Karpas-422 (cell line): ENCODE measurements at regions not wholly inside any gene's neighbourhood (a gene's known extent, or its start where the extent isn't known, plus 50 kb on each side); places are given as distances from the start of the nearest gene placed in this dataset.

Experiments used
- DNase-seq: peaks from one replicate; pipeline ENCODE4 v3.0.0-alpha.2; 2015
- H2AFZ ChIP-seq: fragments of 200-600 bp; sonication (generic); 2 replicates; pipeline ENCODE4 v1.6.1; 2014; ENCODE audit warnings: antibody characterized with exemption, low read length, mixed read lengths
- H3K27ac ChIP-seq: fragments of 200-600 bp; sonication (generic); 2 replicates; pipeline ENCODE4 v1.5.1; 2014; ENCODE audit warnings: mild to moderate bottlenecking, low read length, moderate library complexity
- H3K27me3 ChIP-seq: fragments of 200-600 bp; sonication (generic); 2 replicates; pipeline ENCODE4 v1.6.1; 2014; ENCODE audit warnings: low read length, mixed read lengths
- H3K36me3 ChIP-seq: fragments of 200-600 bp; sonication (generic); 2 replicates; pipeline ENCODE4 v1.6.1; 2014; ENCODE audit warnings: low read length, mixed read lengths; ENCODE audit not compliant: insufficient read depth
- H3K4me1 ChIP-seq: fragments of 200-600 bp; sonication (generic); 2 replicates; pipeline ENCODE4 v1.6.1; 2014; ENCODE audit warnings: mild to moderate bottlenecking, low read length, mixed read lengths
- H3K4me2 ChIP-seq: fragments of 200-600 bp; sonication (generic); 2 replicates; pipeline ENCODE4 v1.6.1; 2014; ENCODE audit warnings: low read length, low read depth, mild to moderate bottlenecking; ENCODE audit not compliant: poor library complexity, severe bottlenecking
- H3K4me3 ChIP-seq: fragments of 200-600 bp; sonication (generic); 2 replicates; pipeline ENCODE4 v1.5.1; 2014; ENCODE audit warnings: mild to moderate bottlenecking, antibody characterized with exemption, low read length, mixed read lengths
- H3K79me2 ChIP-seq: fragments of 200-600 bp; sonication (generic); 2 replicates; pipeline ENCODE4 v1.6.1; 2014; ENCODE audit warnings: mild to moderate bottlenecking, low read length, mixed read lengths
- H3K9ac ChIP-seq: fragments of 200-600 bp; sonication (generic); 2 replicates; pipeline ENCODE4 v1.6.0; 2014; ENCODE audit warnings: low read length
- H3K9me2 ChIP-seq: fragments of 200-600 bp; sonication (generic), shearing (Covaris generic); replicated peaks from 2 replicates; pipeline ENCODE4 v1.6.0; 2014; ENCODE audit warnings: mild to moderate bottlenecking, low read length, moderate library complexity; ENCODE audit not compliant: insufficient read depth
- H3K9me3 ChIP-seq: fragments of 300-700, 200-600 bp; sonication (generic); 2 replicates; pipeline ENCODE4 v1.6.1; 2014; ENCODE audit warnings: low read length, mixed read lengths
- H4K20me1 ChIP-seq: fragments of 200-600 bp; sonication (generic); 2 replicates; pipeline ENCODE4 v1.6.1; 2014; ENCODE audit warnings: mild to moderate bottlenecking, antibody characterized with exemption, low read length, low read depth; ENCODE audit not compliant: insufficient read depth

DNA sequence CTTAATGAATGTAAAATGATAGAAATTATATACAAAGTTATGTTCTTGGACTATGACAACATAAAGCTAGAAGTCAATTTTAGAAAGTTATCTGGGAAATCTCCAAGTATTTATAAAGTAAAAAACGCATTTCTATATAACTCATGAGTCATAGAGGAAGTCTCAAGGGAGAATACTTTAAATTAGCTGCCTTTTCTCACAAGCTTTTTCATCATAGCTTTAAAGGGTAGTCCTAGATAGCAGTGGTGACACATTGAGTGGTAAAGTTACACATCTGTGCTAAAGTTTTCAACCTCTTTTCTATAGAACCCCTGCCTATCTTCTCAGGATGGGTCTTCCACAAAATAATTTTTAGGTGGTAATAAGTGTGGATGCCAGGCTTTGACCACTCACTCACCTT is 598.3 kb upstream of the FAM174A start:
- no peak for DNase-seq
- Histone ChIP-seq H3K4me3 (no peak overlapping the region), H3K9me3 (no peaks in the 10 kb centered on the region), H3K27me3 (no peaks in the 10 kb centered on the region), H3K79me2 (no peaks in the 10 kb centered on the region), H3K36me3 (no peaks in the 10 kb centered on the region), H2AFZ (no peak overlapping the region), H4K20me1 (no peaks in the 10 kb centered on the region), H3K9me2 (no peaks in the 10 kb centered on the region), H3K4me1 (no peaks in the 10 kb centered on the region), H3K27ac (no peak overlapping the region), H3K4me2 (no peak overlapping the region), H3K9ac (no peak overlapping the region)

- Histone ChIP-seq H3K79me2 (no peaks in the 10 kb centered on the region), H3K27me3 (no peaks in the 10 kb centered on the region), H3K9me3 (no peaks in the 10 kb centered on the region), H2AFZ (no peak overlapping the region), H3K27ac (no peak overlapping the region), H3K4me2 (no peak overlapping the region), H3K9ac (no peak overlapping the region), H3K4me3 (no peak overlapping the region), H3K9me2 (no peaks in the 10 kb centered on the region), H3K36me3 (no peaks in the 10 kb centered on the region), H3K4me1 (no peaks in the 10 kb centered on the region), H4K20me1 (no peaks in the 10 kb centered on the region)
- DNase-seq: no peak
These were observed 605.4 kb upstream of the FAM174A start for GRCh38 chr5:99929806-99930135.

- no peak overlapping the region for H3K4me2 ChIP-seq
- H3K27ac ChIP-seq: no peak overlapping the region
- H3K27me3 ChIP-seq: no peaks in the 10 kb centered on the region
- no peaks in the 10 kb centered on the region for H3K36me3 ChIP-seq
- no peaks in the 10 kb centered on the region for H4K20me1 ChIP-seq
- H3K9ac ChIP-seq: no peak overlapping the region
- no peaks in the 10 kb centered on the region for H3K9me2 ChIP-seq
- no peak for DNase-seq
- no peaks in the 10 kb centered on the region for H3K9me3 ChIP-seq
- H3K4me1 ChIP-seq: no peaks in the 10 kb centered on the region
- no peak overlapping the region for H3K4me3 ChIP-seq
- no peaks in the 10 kb centered on the region for H3K79me2 ChIP-seq
- no peak overlapping the region for H2AFZ ChIP-seq
These were observed 605.9 kb upstream of the FAM174A start for GRCh38 chr5:99929067-99929805.

- Histone ChIP-seq H3K27ac (no peak overlapping the region), H3K79me2 (no peaks in the 10 kb centered on the region), H3K9ac (no peak overlapping the region), H3K27me3 (no peaks in the 10 kb centered on the region), H3K4me3 (no peak overlapping the region), H3K4me2 (no peak overlapping the region), H4K20me1 (no peaks in the 10 kb centered on the region), H3K36me3 (no peaks in the 10 kb centered on the region), H2AFZ (no peak overlapping the region), H3K9me2 (no peaks in the 10 kb centered on the region), H3K9me3 (no peaks in the 10 kb centered on the region), H3K4me1 (no peaks in the 10 kb centered on the region)
- no peak for DNase-seq
These were observed 606.7 kb upstream of the FAM174A start for GRCh38 chr5:99928490-99928889.

DNA sequence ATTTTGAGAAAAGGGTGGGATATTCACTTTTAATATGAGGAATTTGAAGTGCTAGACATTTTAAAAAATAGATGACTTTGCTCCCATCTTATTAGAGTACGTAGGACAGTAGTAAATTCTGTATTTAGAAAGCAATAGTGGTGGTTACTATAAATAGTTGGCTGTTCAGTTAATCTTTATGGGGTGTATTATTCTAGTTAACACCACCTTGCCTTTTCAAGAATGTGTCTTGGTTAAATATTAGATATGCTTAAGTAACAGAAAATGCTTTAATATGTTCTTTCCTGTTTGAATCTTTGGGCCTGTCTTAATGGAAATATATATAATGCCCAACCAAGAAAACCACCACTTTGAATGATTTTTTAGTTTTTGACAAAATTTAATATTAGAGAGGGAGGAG is 608.7 kb upstream of the FAM174A start:
- no peaks in the 10 kb centered on the region for H3K9me2 ChIP-seq
- no peak overlapping the region for H2AFZ ChIP-seq
- H3K4me1 ChIP-seq: no peaks in the 10 kb centered on the region
- H3K4me3 ChIP-seq: no peak overlapping the region
- H3K9ac ChIP-seq: no peak overlapping the region
- no peak overlapping the region for H3K4me2 ChIP-seq
- H3K27me3 ChIP-seq: no peaks in the 10 kb centered on the region
- no peaks in the 10 kb centered on the region for H4K20me1 ChIP-seq
- H3K9me3 ChIP-seq: no peaks in the 10 kb centered on the region
- no peak for DNase-seq
- no peaks in the 10 kb centered on the region for H3K79me2 ChIP-seq
- H3K36me3 ChIP-seq: no peaks in the 10 kb centered on the region
- no peak overlapping the region for H3K27ac ChIP-seq

DNA sequence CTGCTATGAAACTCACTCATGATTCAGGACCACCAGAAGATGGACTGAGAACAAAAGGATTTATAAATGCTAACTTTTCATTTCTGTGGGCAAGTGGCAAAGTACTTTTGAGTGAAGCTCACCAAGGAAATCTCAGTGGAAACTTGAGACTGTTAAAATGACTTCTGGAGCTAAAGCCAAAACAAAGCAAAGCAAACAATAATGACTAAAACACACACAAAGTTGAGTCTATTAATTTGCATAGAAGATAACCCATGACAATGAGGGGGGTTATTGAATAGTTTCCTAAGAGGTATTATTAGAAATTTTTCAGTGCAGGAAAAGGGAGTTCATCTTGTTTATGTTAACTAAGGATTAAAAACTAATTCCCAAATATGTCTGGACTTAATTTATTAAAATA is 612.8 kb upstream of the FAM174A start:
- Histone ChIP-seq H3K4me1 (no peaks in the 10 kb centered on the region), H3K9ac (no peak overlapping the region), H3K36me3 (no peaks in the 10 kb centered on the region), H4K20me1 (no peaks in the 10 kb centered on the region), H3K4me2 (no peak overlapping the region), H3K79me2 (no peaks in the 10 kb centered on the region), H3K27me3 (no peaks in the 10 kb centered on the region), H3K9me3 (no peaks in the 10 kb centered on the region), H2AFZ (no peak overlapping the region), H3K9me2 (no peaks in the 10 kb centered on the region), H3K27ac (no peak overlapping the region), H3K4me3 (no peak overlapping the region)
- no peak for DNase-seq

- H2AFZ ChIP-seq: no peak overlapping the region
- H3K9ac ChIP-seq: no peak overlapping the region
- no peaks in the 10 kb centered on the region for H3K36me3 ChIP-seq
- no peaks in the 10 kb centered on the region for H3K27me3 ChIP-seq
- H3K9me2 ChIP-seq: no peaks in the 10 kb centered on the region
- H3K4me1 ChIP-seq: no peaks in the 10 kb centered on the region
- no peaks in the 10 kb centered on the region for H3K79me2 ChIP-seq
- H3K4me2 ChIP-seq: no peak overlapping the region
- no peaks in the 10 kb centered on the region for H3K9me3 ChIP-seq
- H3K4me3 ChIP-seq: no peak overlapping the region
- DNase-seq: no peak
- H3K27ac ChIP-seq: no peak overlapping the region
- H4K20me1 ChIP-seq: no peaks in the 10 kb centered on the region
These were observed 623.2 kb upstream of the FAM174A start for GRCh38 chr5:99911971-99912370.

DNA sequence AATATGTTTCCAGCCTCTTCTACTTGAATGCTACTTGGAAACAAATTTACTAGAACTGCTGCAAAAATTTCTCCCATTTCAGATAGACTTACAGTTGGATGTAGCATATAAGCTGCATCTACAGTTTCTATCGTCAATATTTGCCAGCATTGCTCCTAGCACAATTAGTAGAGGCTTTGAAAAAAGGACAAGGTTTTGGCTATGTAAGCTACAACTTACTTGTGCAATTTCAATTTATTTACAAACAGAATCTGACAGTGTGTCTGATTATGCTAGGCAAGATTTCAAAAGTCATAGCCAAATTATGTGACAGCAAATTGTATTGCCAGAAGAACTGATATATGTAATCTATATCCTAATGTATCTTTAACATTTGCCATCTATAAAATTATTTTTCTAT is 628.4 kb upstream of the FAM174A start:
- H3K4me2 ChIP-seq: no peak overlapping the region
- H3K27me3 ChIP-seq: no peaks in the 10 kb centered on the region
- no peak for DNase-seq
- H3K4me3 ChIP-seq: no peak overlapping the region
- H3K27ac ChIP-seq: no peak overlapping the region
- no peaks in the 10 kb centered on the region for H3K4me1 ChIP-seq
- no peaks in the 10 kb centered on the region for H3K79me2 ChIP-seq
- no peaks in the 10 kb centered on the region for H3K9me3 ChIP-seq
- H3K9me2 ChIP-seq: no peaks in the 10 kb centered on the region
- H2AFZ ChIP-seq: no peak overlapping the region
- H3K36me3 ChIP-seq: no peaks in the 10 kb centered on the region
- no peaks in the 10 kb centered on the region for H4K20me1 ChIP-seq
- H3K9ac ChIP-seq: no peak overlapping the region

- Histone ChIP-seq H3K27me3 (no peaks in the 10 kb centered on the region), H3K9me2 (no peaks in the 10 kb centered on the region), H3K79me2 (no peaks in the 10 kb centered on the region), H3K27ac (no peak overlapping the region), H4K20me1 (no peaks in the 10 kb centered on the region), H3K36me3 (no peaks in the 10 kb centered on the region), H3K4me1 (no peaks in the 10 kb centered on the region), H2AFZ (no peak overlapping the region), H3K4me3 (no peak overlapping the region), H3K9me3 (no peaks in the 10 kb centered on the region), H3K9ac (no peak overlapping the region), H3K4me2 (no peak overlapping the region)
- no peak for DNase-seq
These were observed 633.2 kb upstream of the FAM174A start for GRCh38 chr5:99901972-99902371.
